ENCODE measurements at regions not wholly inside any gene's neighbourhood (a gene's known extent, or its start where the extent isn't known, plus 50 kb on each side); places are given as distances from the start of the nearest gene placed in this dataset.

- Histone ChIP-seq H3K27me3 (ENCODE audit: control insufficient read depth in 1 of 2, insufficient read depth in 2 of 2, low read length in 2 of 2) (no peaks in the 10 kb centered on the region), H4K20me1 (ENCODE audit: insufficient read depth, low read length) (no peaks in the 10 kb centered on the region), H3K79me2 (ENCODE audit: insufficient read depth, low read length) (no peaks in the 10 kb centered on the region), H2AFZ (ENCODE audit: low read length) (no peak overlapping the region), H3K4me1 (ENCODE audit: insufficient read depth, low read length) (no peaks in the 10 kb centered on the region), H3K4me2 (ENCODE audit: low read depth, low read length) (peak overlapping the region; percentile 45; the same call in 1 of the 2 replicates), H3K9ac (ENCODE audit: insufficient read depth, low read depth, low read length) (no peak overlapping the region), H3K36me3 (replicated peaks in 1 of 2; ENCODE audit: control insufficient read depth in 1 of 2, insufficient read depth in 2 of 2, low read length in 2 of 2) (no peaks in the 10 kb centered on the region), H3K4me3 (replicated peaks in 1 of 3; ENCODE audit: insufficient read depth in 1 of 3, low read depth in 2 of 3, low read length in 3 of 3) (no peak overlapping the region), H3K9me3 (ENCODE audit: low read length) (no peaks in the 10 kb centered on the region), H3K27ac (ENCODE audit: extremely low read length, insufficient read depth, low read length) (no peak overlapping the region)
- no peak for FAIRE-seq
- DNase-seq (ENCODE audit: low spot score): no peak
- TF ChIP-seq ZNF773 (CRISPR knock-in tag; IDR thresholded peaks at IDR 0.05; ENCODE audit: borderline replicate concordance) (no peak), HDAC6 (IDR thresholded peaks at IDR 0.05; ENCODE audit: low read depth, low read length) (no peak), HHEX (CRISPR knock-in tag; IDR thresholded peaks at IDR 0.05) (no peak), KAT7 (CRISPR knock-in tag; IDR thresholded peaks at IDR 0.05; ENCODE audit: borderline replicate concordance) (no peak), ZNF691 (CRISPR knock-in tag; IDR thresholded peaks at IDR 0.05; ENCODE audit: borderline replicate concordance, low read depth) (no peak), MNT (IDR thresholded peaks at IDR 0.05) (no peak), ZXDC (CRISPR knock-in tag; IDR thresholded peaks at IDR 0.05) (no peak), ZNF660 (CRISPR knock-in tag; IDR thresholded peaks at IDR 0.05; ENCODE audit: borderline replicate concordance, low read depth) (no peak), ZNF441 (CRISPR knock-in tag; IDR thresholded peaks at IDR 0.05; ENCODE audit: borderline replicate concordance) (no peak), ZNF207 (IDR thresholded peaks at IDR 0.05; ENCODE audit: borderline replicate concordance) (no peak), PHF20 (CRISPR knock-in tag; IDR thresholded peaks at IDR 0.05) (no peak), DZIP1 (CRISPR knock-in tag; IDR thresholded peaks at IDR 0.05) (no peak), ZSCAN29 (CRISPR knock-in tag; conservative IDR thresholded peaks at IDR 0.05) (no peak), NCOR1 (IDR thresholded peaks at IDR 0.05; ENCODE audit: borderline replicate concordance, low read length) (no peak), RBM22 (optimal IDR thresholded peaks at IDR 0.05; ENCODE audit: low read length) (no peak)
- no peak for ATAC-seq
- no TSS peak for BruUV-seq (replicated peaks)
- ChIA-PET CTCF (ENCODE audit: low intra/inter-chr PET ratio, low total read pairs) (no interaction called here), POLR2A (no interaction called here)
- in situ Hi-C loops (cut with HindIII; ENCODE audit: extremely low pct_ligation_motif_present, low pct_unique_long_range_greater_than_20kb) (no loop called here), intact Hi-C loops (cut with micrococcal nuclease; ENCODE audit: unreplicated experiment) (no loop called here)
- WGBS (ENCODE audit: low lambda C conversion rate): 35% methylated on average over 8 of the region's 8 CpGs
Observed at GRCh38 chr10:63799521-63800300, 278.5 kb downstream of the REEP3 start.

Measured in HepG2 (cell line).